HCT116 (cell line): ENCODE measurements at regions not wholly inside any gene's neighbourhood (a gene's known extent, or its start where the extent isn't known, plus 50 kb on each side); places are given as distances from the start of the nearest gene placed in this dataset.

ENCODE experiments used
- ATAC-seq: fragments of 200-7000 bp; cut with Tn5 transposase; 2 replicates; pipeline ENCODE4 v1.9.1; 2020; ENCODE audit warnings: mild to moderate bottlenecking, moderate library complexity
- BruUV-seq: library from RNA; stranded (reverse); fragments of 400-500 nt; replicated peaks from 2 replicates; lab custom pipeline; 2021; lab: Mats Ljungman, UMichigan
- CTCF ChIA-PET: fragments of 300-600 bp; sonication (Branson Sonifier 250); formaldehyde crosslinking; loops from one replicate; lab custom pipeline; 2021; ENCODE audit warnings: antibody characterized with exemption; lab: Charles Lee
- POLR2A ChIA-PET: fragments of 300-600, 350-600 bp; sonication (Branson Sonifier 250); formaldehyde crosslinking; loops from one replicate; lab custom pipeline; 2021; ENCODE audit warnings: antibody characterized with exemption; lab: Charles Lee
- RAD21 ChIA-PET, 2 experiments: fragments of 300-600 bp; sonication (Branson Sonifier 250); formaldehyde crosslinking; loops; one replicate each; lab custom pipeline; 2023; ENCODE audit warnings: low total read pairs in 2 of 2; ENCODE audit not compliant: uncharacterized antibody in 2 of 2, unreplicated experiment in 2 of 2, low non-redundant PET in 1 of 2; lab: Charles Lee
- DNase-seq: peaks from one replicate; pipeline ENCODE4 v3.0.0-alpha.2; 2010; ENCODE audit warnings: low read depth, low spot score
- H2AFZ ChIP-seq: fragments of 200-600 bp; shearing (Covaris generic), sonication (generic); 2 replicates; pipeline ENCODE4 v1.6.1; 2017; ENCODE audit warnings: low read depth, mixed run types, mixed read lengths, antibody characterized with exemption, low read length; ENCODE audit not compliant: poor library complexity, severe bottlenecking
- H3K27ac ChIP-seq: 2 replicates; pipeline ENCODE4 v1.5.1; 2012; ENCODE audit warnings: low read depth, low read length
- H3K27me3 ChIP-seq: fragments of 200-600 bp; sonication (generic); 2 replicates; pipeline ENCODE4 v1.6.1; 2016; ENCODE audit warnings: mixed run types, low read length, mixed read lengths; ENCODE audit not compliant: insufficient read depth
- H3K36me3 ChIP-seq, 2 experiments: fragments of 200-500 bp in 1 of 2; fragments of 200-600 bp in 1 of 2; sonication (Bioruptor generic) in 1 of 2; sonication (generic) in 1 of 2; 2 replicates each; pipeline versions ENCODE4 v1.5.1 to v1.6.1; 2014 to 2016; ENCODE audit warnings: low read length in 2 of 2, inconsistent platforms in 1 of 2, mixed read lengths in 1 of 2, mixed run types in 1 of 2; ENCODE audit not compliant: insufficient read depth in 2 of 2, control insufficient read depth in 1 of 2
- H3K4me1 ChIP-seq, 2 experiments: fragments of 200-600 bp in 1 of 2; sonication (generic) in 1 of 2; 2 replicates each; pipeline versions ENCODE4 v1.5.1 to v1.6.1; 2012 to 2017; ENCODE audit warnings: low read length in 2 of 2, inconsistent platforms in 1 of 2, mild to moderate bottlenecking in 1 of 2, mixed read lengths in 1 of 2, mixed run types in 1 of 2, moderate library complexity in 1 of 2; ENCODE audit not compliant: insufficient read depth in 2 of 2, control insufficient read depth in 1 of 2
- H3K4me2 ChIP-seq: fragments of 200-600 bp; sonication (generic); 2 replicates; pipeline ENCODE4 v1.6.1; 2017; ENCODE audit warnings: mixed run types, low read length, mixed read lengths
- H3K4me3 ChIP-seq, 2 experiments: fragments of 200-600 bp in 1 of 2; sonication (generic) in 1 of 2; replicated peaks in 1 of 2; 2 replicates each; pipeline ENCODE4 v1.5.1; 2011 to 2016; ENCODE audit warnings: low read length in 2 of 2, control low read depth in 1 of 2, low read depth in 1 of 2, mild to moderate bottlenecking in 1 of 2, mixed read lengths in 1 of 2, mixed run types in 1 of 2
- H3K79me2 ChIP-seq: fragments of 200-600 bp; sonication (generic); 2 replicates; pipeline ENCODE4 v1.6.1; 2017; ENCODE audit warnings: mild to moderate bottlenecking, mixed run types, low read length, moderate library complexity, mixed read lengths; ENCODE audit not compliant: insufficient read depth
- H3K9ac ChIP-seq: fragments of 200-600 bp; sonication (generic); 2 replicates; pipeline ENCODE4 v1.6.1; 2016; ENCODE audit warnings: low read length, mixed read lengths
- H3K9me2 ChIP-seq: fragments of 200-600 bp; sonication (generic), shearing (Covaris generic); 2 replicates; pipeline ENCODE4 v1.6.1; 2017; ENCODE audit warnings: mixed run types, mild to moderate bottlenecking, moderate library complexity; ENCODE audit not compliant: insufficient read depth
- H3K9me3 ChIP-seq, 2 experiments: fragments of 200-500 bp in 1 of 2; fragments of 200-600 bp in 1 of 2; sonication (Bioruptor generic) in 1 of 2; sonication (generic) in 1 of 2; 2 replicates each; pipeline ENCODE4 v1.6.1; 2014 to 2017; ENCODE audit warnings: low read length in 2 of 2, mixed read lengths in 2 of 2, inconsistent platforms in 1 of 2, low read depth in 1 of 2, mild to moderate bottlenecking in 1 of 2, mixed run types in 1 of 2, moderate library complexity in 1 of 2; ENCODE audit not compliant: control insufficient read depth in 1 of 2, insufficient read depth in 1 of 2
- H4K20me1 ChIP-seq: fragments of 200-600 bp; sonication (generic), shearing (Covaris generic); 2 replicates; pipeline ENCODE4 v1.6.1; 2017; ENCODE audit warnings: mixed run types, mild to moderate bottlenecking, moderate library complexity; ENCODE audit not compliant: insufficient read depth
- CBX3 ChIP-seq: IDR thresholded peaks from 2 replicates; pipeline ENCODE4 v1.6.1; 2012; ENCODE audit warnings: low read depth
- CTCF ChIP-seq, 3 experiments: fragments of 200-600 bp in 1 of 3; sonication (generic) in 1 of 3; IDR thresholded peaks in 2 of 3; conservative IDR thresholded peaks in 1 of 3; 2 replicates each; pipeline ENCODE4 v1.5.1; 2012 to 2017; ENCODE audit warnings: low read depth in 2 of 3, low read length in 2 of 3, antibody characterized with exemption in 1 of 3, borderline replicate concordance in 1 of 3, control low read depth in 1 of 3, mild to moderate bottlenecking in 1 of 3, mixed read lengths in 1 of 3, mixed run types in 1 of 3, moderate library complexity in 1 of 3; ENCODE audit not compliant: insufficient read depth in 1 of 3
- ELF1 ChIP-seq: IDR thresholded peaks from 2 replicates; pipeline ENCODE4 v1.6.1; 2012; ENCODE audit warnings: low read depth, borderline replicate concordance
- FOSL1 ChIP-seq: IDR thresholded peaks from 2 replicates; pipeline ENCODE4 v1.6.1; 2012; ENCODE audit warnings: low read depth
- RAD21 ChIP-seq: IDR thresholded peaks from 2 replicates; pipeline ENCODE4 v1.6.1; 2012; ENCODE audit warnings: low read depth, mild to moderate bottlenecking
- REST ChIP-seq: IDR thresholded peaks from 2 replicates; pipeline ENCODE4 v1.6.1; 2012; ENCODE audit warnings: low read depth
- SP1 ChIP-seq: IDR thresholded peaks from 2 replicates; pipeline ENCODE4 v1.6.1; 2012; ENCODE audit warnings: low read depth
- ZBTB33 ChIP-seq: IDR thresholded peaks from 2 replicates; pipeline ENCODE4 v1.6.1; 2011; ENCODE audit warnings: mild to moderate bottlenecking, low read length, moderate library complexity; ENCODE audit not compliant: insufficient replicate concordance; ENCODE audit errors: extremely low read depth
- ZFX ChIP-seq: fragments of 450-650 bp; IDR thresholded peaks from 2 replicates; pipeline ENCODE4 v1.6.1; 2017
- ZNF274 ChIP-seq: fragments of 200-500 bp; sonication (Bioruptor generic); IDR thresholded peaks from 2 replicates; pipeline ENCODE4 v1.6.1; 2014; ENCODE audit warnings: mild to moderate bottlenecking, low read depth, low read length, inconsistent platforms
- intact Hi-C: fragments of 100-400 bp; cut with micrococcal nuclease; formaldehyde crosslinking; loops from 2 replicates; pipeline ENCODE4 v1.10.0; 2022
- TF ChIP-seq, protein P1 (sequence below): IDR thresholded peaks from 2 replicates; pipeline ENCODE4 v1.6.1; 2012

DNA sequence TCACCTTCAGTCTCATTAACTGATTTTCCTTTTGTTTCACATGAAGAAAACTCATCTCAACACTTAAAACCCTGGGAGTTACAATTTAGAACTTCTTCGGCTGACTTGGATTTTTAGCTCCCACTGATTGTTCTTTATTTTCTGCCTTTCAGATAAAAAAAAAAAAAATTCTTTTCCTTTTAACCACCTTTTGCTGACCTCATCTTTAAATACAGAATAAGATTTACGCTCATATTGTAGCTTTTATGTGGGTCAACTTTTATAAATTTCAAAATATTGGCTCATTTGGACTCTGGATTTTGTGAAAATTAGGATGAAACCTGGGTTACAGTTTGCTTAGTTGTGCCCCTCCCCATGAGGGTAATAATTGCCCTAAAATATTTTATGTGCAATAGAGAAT, 659.3 kb downstream of the ZNF674 start:
- ATAC-seq (no peak), DNase-seq (no peak)
- Histone ChIP-seq H3K9ac (no peak overlapping the region), H3K27me3 (no peaks in the 10 kb centered on the region), H3K4me2 (no peak overlapping the region), H3K79me2 (no peaks in the 10 kb centered on the region), H3K27ac (no peak overlapping the region), H2AFZ (no peak overlapping the region), H3K4me3 (no peak overlapping the region), H3K4me1 (peaks cover 0 to 9% of the 10 kb centered on the region in 2 experiments; a peak in 2 of 4 replicates), H3K9me3 (no peaks in the 10 kb centered on the region), H3K9me2 (no peaks in the 10 kb centered on the region), H4K20me1 (no peaks in the 10 kb centered on the region), H3K36me3 (no peaks in the 10 kb centered on the region)
- POLR2A ChIA-PET, result no interaction called here
- CTCF ChIA-PET, result no interaction called here
- TF ChIP-seq, protein P1, sequence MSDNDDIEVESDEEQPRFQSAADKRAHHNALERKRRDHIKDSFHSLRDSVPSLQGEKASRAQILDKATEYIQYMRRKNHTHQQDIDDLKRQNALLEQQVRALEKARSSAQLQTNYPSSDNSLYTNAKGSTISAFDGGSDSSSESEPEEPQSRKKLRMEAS, result no peak
- TF ChIP-seq SP1, result no peak
- TF ChIP-seq ZBTB33, result no peak
- TF ChIP-seq ZNF274, result no peak
- TF ChIP-seq CTCF (IDR thresholded peaks at IDR 0.05 in 2 of 3, conservative IDR thresholded peaks at IDR 0.05 in 1 of 3; ENCODE audit: borderline replicate concordance in 1 of 3, insufficient read depth in 1 of 3, low read depth in 2 of 3, low read length in 2 of 3), result no peak
- TF ChIP-seq CBX3, result no peak
- TF ChIP-seq ELF1, result no peak
- no peak for TF ChIP-seq REST
- no peak for TF ChIP-seq RAD21
- no peak for TF ChIP-seq ZFX
- no peak for TF ChIP-seq FOSL1
- RAD21 ChIA-PET, result no interaction called here
- BruUV-seq, result no TSS peak
- intact Hi-C loops, result no loop called here
